ENCODE measurements at regions not wholly inside any gene's neighbourhood (a gene's known extent, or its start where the extent isn't known, plus 50 kb on each side); places are given as distances from the start of the nearest gene placed in this dataset.

- TF ChIP-seq POLR2A (IDR thresholded peaks at IDR 0.05; ENCODE audit: low read depth, low read length) (no peak), POLR2AphosphoS5 (IDR thresholded peaks at IDR 0.05; ENCODE audit: low read depth, low read length) (no peak), TAF1 (IDR thresholded peaks at IDR 0.05; ENCODE audit: low read depth, low read length) (no peak), SPI1 (IDR thresholded peaks at IDR 0.05; ENCODE audit: low read depth, low read length) (no peak), POU2F2 (IDR thresholded peaks at IDR 0.05; ENCODE audit: low read depth, low read length) (no peak)
Measured at GRCh38 chr2:88252646-88253045, 82.5 kb downstream of the THNSL2 start.
